ENCODE measurements at regions not wholly inside any gene's neighbourhood (a gene's known extent, or its start where the extent isn't known, plus 50 kb on each side); places are given as distances from the start of the nearest gene placed in this dataset.
"Not testable (repeated sequence)": the region's sequence is repeated elsewhere in the genome, so short reads cannot be mapped to it uniquely, and the experiment has no call there.

DNA sequence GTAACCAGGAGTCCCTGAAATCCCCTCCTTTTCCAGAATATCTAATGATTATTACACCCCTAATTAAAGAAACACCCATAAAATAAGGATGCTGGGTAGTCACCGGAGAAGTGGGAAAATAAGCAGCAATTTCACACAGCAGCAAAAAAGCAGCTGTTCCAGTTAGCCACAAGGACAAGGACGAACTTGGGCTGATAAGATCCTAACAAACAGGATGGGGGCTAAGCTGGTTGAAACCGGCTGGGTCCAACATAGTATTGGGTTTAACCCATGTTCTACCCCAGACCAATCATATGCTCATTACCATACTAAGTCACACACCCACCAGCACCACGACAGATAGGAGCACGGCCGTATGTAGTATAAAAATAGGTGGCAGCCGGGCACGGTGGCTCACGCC, 100.7 kb downstream of the RPL10L start:
- H3K4me3 ChIP-seq (ENCODE audit: low read length), result no peak overlapping the region
- no peak for DNase-seq (ENCODE audit: low read depth)
- TF ChIP-seq, protein P1, sequence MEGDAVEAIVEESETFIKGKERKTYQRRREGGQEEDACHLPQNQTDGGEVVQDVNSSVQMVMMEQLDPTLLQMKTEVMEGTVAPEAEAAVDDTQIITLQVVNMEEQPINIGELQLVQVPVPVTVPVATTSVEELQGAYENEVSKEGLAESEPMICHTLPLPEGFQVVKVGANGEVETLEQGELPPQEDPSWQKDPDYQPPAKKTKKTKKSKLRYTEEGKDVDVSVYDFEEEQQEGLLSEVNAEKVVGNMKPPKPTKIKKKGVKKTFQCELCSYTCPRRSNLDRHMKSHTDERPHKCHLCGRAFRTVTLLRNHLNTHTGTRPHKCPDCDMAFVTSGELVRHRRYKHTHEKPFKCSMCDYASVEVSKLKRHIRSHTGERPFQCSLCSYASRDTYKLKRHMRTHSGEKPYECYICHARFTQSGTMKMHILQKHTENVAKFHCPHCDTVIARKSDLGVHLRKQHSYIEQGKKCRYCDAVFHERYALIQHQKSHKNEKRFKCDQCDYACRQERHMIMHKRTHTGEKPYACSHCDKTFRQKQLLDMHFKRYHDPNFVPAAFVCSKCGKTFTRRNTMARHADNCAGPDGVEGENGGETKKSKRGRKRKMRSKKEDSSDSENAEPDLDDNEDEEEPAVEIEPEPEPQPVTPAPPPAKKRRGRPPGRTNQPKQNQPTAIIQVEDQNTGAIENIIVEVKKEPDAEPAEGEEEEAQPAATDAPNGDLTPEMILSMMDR (conservative IDR thresholded peaks at IDR 0.05; ENCODE audit: low read length), result no peak

DNA sequence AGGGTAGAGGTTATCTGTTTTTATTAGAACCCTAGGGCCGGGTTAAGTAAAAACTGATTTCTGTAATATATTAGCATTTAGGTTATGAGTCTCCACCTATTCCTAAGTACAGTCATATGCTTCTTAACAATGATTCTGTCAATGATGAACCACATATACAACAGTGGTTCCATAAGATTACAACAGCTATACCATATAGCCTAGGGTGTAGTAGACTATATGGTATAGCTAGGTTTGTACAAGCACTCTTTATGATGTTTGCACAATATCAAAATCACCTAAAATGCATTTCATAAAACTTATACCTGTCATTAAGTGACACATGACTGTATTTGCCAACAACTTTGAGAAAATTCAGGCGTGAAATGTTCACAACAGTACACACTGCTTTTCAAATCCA, 110.6 kb downstream of the RPL10L start:
- no peak overlapping the region for H3K4me3 ChIP-seq (ENCODE audit: low read length)
- DNase-seq (ENCODE audit: low read depth), result no peak
- TF ChIP-seq, protein P1 (conservative IDR thresholded peaks at IDR 0.05; ENCODE audit: low read length), result no peak

DNA sequence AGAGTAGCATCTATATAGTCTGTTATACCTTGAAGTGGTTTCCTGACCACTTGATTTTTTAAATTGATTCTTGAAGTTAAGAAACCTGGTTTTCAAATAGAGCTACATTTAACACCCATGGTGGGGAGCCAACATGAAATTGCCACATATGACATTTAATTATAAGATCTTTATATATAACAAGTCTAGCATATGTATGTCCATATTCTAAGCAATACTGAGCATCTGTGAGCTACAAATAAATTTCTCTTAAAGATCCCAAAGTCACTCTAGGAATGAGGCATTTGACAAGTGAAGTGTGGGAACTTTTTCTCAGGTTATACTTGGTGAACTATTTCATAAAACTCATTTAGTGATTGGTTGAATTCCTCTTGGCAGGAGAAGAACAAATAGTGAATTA, 132.5 kb downstream of the RPL10L start:
- TF ChIP-seq, protein P1 (conservative IDR thresholded peaks at IDR 0.05; ENCODE audit: low read length), result no peak
- DNase-seq (ENCODE audit: low read depth), result no peak
- no peak overlapping the region for H3K4me3 ChIP-seq (ENCODE audit: low read length)

DNA sequence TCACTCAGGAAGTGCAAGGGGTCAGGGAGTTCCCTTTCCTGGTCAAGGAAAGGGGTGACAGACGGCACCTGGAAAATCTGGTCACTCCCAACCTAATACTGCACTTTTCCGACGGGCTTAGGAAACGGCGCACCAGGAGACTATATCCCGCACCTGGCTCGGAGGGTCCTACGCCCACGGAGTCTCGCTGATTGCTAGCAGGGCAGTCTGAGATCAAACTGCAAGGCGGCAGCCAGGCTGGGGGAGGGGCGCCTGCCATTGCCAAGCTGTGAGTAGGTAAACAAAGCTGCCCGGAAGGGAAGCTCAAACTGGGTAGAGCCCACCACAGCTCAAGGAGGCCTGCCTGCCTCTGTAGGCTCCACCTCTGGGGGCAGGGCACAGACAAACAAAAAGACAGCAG, 142.8 kb downstream of the RPL10L start:
- H3K4me3 ChIP-seq (ENCODE audit: low read length); DNase-seq (ENCODE audit: low read depth): not testable (repeated sequence)

DNA sequence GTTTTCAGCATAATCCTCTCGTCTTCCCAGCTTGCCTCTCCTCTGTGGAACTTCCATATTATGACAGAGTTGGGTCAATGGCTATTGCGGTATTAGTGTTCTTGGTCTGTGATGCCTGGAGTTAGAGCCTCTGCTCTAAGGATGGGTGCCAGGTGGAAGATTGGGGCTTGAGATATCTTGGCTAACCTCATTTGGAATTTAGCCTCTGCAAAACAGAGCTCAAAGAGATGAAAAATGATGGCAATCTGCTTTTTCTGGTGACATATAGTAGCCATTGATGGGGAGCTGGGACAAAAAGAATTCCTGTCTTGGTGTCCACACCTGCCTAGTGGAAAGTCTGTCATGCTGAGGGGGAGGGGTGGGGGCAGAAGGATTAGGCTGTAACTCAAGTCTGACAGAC, 152.1 kb downstream of the RPL10L start:
- no peak for DNase-seq (ENCODE audit: low read depth)
- H3K4me3 ChIP-seq (ENCODE audit: low read length), result no peak overlapping the region
- TF ChIP-seq, protein P1 (conservative IDR thresholded peaks at IDR 0.05; ENCODE audit: low read length), result no peak

DNA sequence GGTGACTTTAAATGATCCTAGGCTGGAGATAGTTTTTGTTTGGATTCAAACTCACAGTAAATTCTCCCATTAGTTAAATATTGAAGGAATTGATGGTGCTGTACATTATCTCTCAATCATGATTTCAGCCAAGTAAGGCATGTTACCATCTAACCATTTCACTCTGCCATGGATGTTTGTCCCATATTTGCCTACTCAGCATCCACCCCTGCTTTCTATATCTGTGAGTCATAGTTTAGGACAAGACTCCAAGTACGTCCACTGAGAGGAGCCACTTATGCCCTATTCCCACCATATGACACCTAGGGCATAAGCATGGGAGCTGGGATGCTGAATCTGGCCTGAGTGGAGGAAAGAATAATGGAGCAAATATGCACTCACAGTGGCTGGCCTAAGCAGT, 155.2 kb downstream of the RPL10L start:
- TF ChIP-seq, protein P1 (conservative IDR thresholded peaks at IDR 0.05; ENCODE audit: low read length), result no peak
- DNase-seq (ENCODE audit: low read depth), result no peak
- no peak overlapping the region for H3K4me3 ChIP-seq (ENCODE audit: low read length)

DNA sequence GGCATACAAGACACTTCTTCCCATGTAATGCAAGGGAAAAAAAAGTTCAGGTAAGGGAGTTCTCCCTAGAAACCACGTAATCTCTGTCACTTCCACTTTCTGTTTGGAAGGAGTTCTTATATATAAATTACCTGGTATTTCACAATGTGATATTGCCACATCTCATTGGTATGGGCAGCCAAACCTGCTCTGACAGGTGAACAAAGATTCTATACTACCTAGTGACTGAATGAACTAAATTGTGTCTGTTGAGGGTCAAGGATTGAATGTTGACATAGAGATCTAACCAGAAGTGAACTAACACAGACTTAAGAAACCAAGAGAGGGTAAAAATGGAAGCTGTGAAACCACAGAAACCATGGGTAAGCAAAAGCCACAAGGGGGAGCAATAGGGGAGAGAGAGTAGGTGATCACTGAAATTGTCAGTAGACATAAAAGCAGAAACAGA, 161.3 kb downstream of the RPL10L start:
- no peak overlapping the region for H3K4me3 ChIP-seq (ENCODE audit: low read length)
- DNase-seq (ENCODE audit: low read depth), result no peak
- TF ChIP-seq, protein P1 (conservative IDR thresholded peaks at IDR 0.05; ENCODE audit: low read length), result no peak

DNA sequence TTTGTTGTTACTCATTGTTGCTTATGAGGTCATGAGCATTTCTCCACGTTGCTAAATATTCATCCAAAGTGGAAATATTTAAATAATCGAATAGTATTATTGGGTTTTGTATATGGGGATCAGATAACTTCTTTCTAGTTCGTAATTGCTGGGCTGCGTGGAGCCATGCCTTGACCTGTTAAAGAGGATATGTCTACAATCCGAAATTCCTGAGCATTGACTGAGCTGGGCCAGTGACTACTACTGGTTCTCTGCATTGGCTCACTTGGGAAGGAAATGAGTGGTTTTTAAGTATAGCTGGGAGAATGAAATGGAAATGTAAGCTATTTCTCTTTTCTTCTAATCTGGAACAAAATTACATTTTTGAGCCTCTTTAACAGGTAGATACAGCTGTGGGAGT, 163.2 kb downstream of the RPL10L start:
- TF ChIP-seq, protein P1 (conservative IDR thresholded peaks at IDR 0.05; ENCODE audit: low read length), result no peak
- no peak for DNase-seq (ENCODE audit: low read depth)
- H3K4me3 ChIP-seq (ENCODE audit: low read length), result no peak overlapping the region

All from AG10803 (cell line).